ENCODE measurements at regions not wholly inside any gene's neighbourhood (a gene's known extent, or its start where the extent isn't known, plus 50 kb on each side); places are given as distances from the start of the nearest gene placed in this dataset.

DNA sequence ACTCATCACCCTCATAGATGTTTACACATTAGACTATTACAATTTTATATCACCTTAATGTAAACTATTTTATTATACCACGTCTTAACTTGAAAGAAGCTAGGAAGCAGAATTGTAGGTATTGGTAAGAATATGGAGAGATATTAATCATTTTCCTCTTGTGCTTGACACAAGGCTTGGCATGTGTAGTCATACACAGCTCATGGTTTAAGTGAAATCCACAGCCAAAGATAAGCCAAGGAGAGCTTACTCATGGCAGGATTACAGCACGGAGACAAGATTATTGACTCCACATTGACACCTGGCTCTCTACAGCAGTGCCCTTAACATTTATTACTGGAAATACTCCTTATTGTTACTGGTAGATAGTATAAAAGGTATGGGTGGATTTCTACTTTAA is 68.4 kb upstream of the ADGRL4 start:
- H3K4me3 ChIP-seq, result no peak overlapping the region
- 46% methylated on average over 2 of the region's 2 CpGs for WGBS (ENCODE audit: insufficient coverage, low coverage, low lambda C conversion rate, missing lambda C conversion rate)
- DNase-seq (no peak), ATAC-seq (no peak)
- no peaks in the 10 kb centered on the region for H3K27me3 ChIP-seq
- intact Hi-C loops (cut with DNase I), result no loop called here
- H3K36me3 ChIP-seq, result no peaks in the 10 kb centered on the region
- no peaks in the 10 kb centered on the region for H3K4me1 ChIP-seq
- no peaks in the 10 kb centered on the region for H3K9me3 ChIP-seq
- TF ChIP-seq POLR2A (IDR thresholded peaks at IDR 0.05), result no peak
- TF ChIP-seq, protein P1, sequence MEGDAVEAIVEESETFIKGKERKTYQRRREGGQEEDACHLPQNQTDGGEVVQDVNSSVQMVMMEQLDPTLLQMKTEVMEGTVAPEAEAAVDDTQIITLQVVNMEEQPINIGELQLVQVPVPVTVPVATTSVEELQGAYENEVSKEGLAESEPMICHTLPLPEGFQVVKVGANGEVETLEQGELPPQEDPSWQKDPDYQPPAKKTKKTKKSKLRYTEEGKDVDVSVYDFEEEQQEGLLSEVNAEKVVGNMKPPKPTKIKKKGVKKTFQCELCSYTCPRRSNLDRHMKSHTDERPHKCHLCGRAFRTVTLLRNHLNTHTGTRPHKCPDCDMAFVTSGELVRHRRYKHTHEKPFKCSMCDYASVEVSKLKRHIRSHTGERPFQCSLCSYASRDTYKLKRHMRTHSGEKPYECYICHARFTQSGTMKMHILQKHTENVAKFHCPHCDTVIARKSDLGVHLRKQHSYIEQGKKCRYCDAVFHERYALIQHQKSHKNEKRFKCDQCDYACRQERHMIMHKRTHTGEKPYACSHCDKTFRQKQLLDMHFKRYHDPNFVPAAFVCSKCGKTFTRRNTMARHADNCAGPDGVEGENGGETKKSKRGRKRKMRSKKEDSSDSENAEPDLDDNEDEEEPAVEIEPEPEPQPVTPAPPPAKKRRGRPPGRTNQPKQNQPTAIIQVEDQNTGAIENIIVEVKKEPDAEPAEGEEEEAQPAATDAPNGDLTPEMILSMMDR (IDR thresholded peaks at IDR 0.05), result no peak
- no peak overlapping the region for H3K27ac ChIP-seq

DNA sequence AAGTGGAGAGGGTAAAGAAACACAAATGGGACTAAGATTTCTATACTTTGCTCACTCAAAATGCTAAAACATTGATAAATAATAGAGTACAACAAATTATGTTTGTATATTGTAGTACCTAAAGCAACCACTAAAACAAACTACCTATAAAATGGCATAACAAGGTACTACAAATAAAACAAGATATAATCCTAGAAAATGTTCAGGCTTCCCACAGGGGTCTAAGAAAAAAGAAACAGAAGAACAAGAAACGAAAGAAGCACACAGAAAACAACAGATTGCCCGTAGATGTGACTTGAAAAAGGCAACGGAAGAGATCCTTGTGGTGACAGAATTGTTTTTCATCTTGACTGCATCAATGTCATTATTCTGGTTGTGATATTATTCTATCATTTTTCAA is 63.3 kb upstream of the ADGRL4 start:
- Histone ChIP-seq H3K9me3 (no peaks in the 10 kb centered on the region), H3K27ac (no peak overlapping the region), H3K4me3 (no peak overlapping the region), H3K36me3 (no peaks in the 10 kb centered on the region), H3K27me3 (no peaks in the 10 kb centered on the region), H3K4me1 (no peaks in the 10 kb centered on the region)
- intact Hi-C loops (cut with DNase I), result no loop called here
- no peak for ATAC-seq
- no peak for DNase-seq
- WGBS (ENCODE audit: insufficient coverage, low coverage, low lambda C conversion rate, missing lambda C conversion rate), result 50% methylated on average over 3 of the region's 3 CpGs
- TF ChIP-seq, protein P1 (IDR thresholded peaks at IDR 0.05), result no peak
- TF ChIP-seq POLR2A (IDR thresholded peaks at IDR 0.05), result no peak

DNA sequence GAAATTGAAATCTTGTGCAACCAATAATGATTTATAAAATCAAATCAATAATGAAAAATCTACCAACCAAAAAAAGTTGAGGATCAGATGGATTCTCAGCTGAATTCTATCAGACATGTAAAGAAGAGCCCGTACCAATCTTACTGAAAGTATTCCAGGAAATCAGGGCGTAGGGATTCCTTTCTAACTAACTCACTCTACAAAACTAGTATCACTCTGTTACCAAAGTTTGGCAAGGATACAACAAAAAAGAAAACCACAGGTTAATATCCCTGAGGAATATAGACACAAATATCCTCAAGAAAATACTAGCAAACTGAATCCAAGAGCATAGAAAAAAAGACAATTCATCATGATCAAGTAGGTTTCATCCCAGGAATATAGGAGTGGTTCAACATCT is 52.8 kb upstream of the ADGRL4 start:
- Histone ChIP-seq H3K4me3 (no peak overlapping the region), H3K27ac (no peak overlapping the region), H3K27me3 (no peaks in the 10 kb centered on the region), H3K4me1 (no peaks in the 10 kb centered on the region), H3K9me3 (no peaks in the 10 kb centered on the region), H3K36me3 (no peaks in the 10 kb centered on the region)
- WGBS (ENCODE audit: insufficient coverage, low coverage, low lambda C conversion rate, missing lambda C conversion rate), result 69% methylated on average over 2 of the region's 2 CpGs
- no peak for ATAC-seq
- no peak for DNase-seq
- intact Hi-C loops (cut with DNase I), result no loop called here
- no peak for TF ChIP-seq POLR2A (IDR thresholded peaks at IDR 0.05)
- TF ChIP-seq, protein P1 (IDR thresholded peaks at IDR 0.05), result no peak

Data from right lobe of liver (tissue), 6 donors.